Lower leg skin (tissue), 3 donors: ENCODE measurements at regions not wholly inside any gene's neighbourhood (a gene's known extent, or its start where the extent isn't known, plus 50 kb on each side); places are given as distances from the start of the nearest gene placed in this dataset.

Experiments
- POLR2A ChIP-seq, 2 donors: fragments of 450-650 bp; IDR thresholded peaks; one replicate each; pipeline ENCODE4 v1.6.1; 2016 to 2017; ENCODE audit warnings: antibody characterized with exemption in 2 of 2, mild to moderate bottlenecking in 1 of 2, moderate library complexity in 1 of 2
- TF ChIP-seq, protein P1 (sequence below), 3 donors: fragments of 450-650 bp; IDR thresholded peaks; one replicate each; pipeline ENCODE4 v1.5.1; 2016; ENCODE audit warnings: antibody characterized with exemption in 3 of 3, mild to moderate bottlenecking in 3 of 3, moderate library complexity in 2 of 3

DNA sequence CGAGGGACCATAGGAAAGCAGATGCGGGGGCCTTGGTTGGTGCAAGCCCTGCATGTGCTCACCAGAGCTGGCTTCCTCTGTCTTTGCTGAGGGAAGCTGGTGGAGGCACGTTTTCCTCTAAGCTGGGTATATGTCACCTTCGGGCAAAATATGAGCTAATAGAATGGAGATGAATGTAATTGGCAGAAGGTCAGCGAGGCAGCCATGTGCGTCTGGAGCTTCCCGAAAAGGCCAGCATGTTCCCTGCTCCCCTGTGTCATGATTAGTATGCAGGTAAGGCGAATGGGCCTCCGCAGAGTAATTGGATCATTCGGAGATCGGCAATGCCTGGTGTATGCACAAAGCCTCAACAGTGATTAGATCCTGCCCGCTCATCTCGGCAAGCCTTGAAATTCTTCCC is 806.2 kb upstream of the EEF2KMT start:
- TF ChIP-seq, protein P1, sequence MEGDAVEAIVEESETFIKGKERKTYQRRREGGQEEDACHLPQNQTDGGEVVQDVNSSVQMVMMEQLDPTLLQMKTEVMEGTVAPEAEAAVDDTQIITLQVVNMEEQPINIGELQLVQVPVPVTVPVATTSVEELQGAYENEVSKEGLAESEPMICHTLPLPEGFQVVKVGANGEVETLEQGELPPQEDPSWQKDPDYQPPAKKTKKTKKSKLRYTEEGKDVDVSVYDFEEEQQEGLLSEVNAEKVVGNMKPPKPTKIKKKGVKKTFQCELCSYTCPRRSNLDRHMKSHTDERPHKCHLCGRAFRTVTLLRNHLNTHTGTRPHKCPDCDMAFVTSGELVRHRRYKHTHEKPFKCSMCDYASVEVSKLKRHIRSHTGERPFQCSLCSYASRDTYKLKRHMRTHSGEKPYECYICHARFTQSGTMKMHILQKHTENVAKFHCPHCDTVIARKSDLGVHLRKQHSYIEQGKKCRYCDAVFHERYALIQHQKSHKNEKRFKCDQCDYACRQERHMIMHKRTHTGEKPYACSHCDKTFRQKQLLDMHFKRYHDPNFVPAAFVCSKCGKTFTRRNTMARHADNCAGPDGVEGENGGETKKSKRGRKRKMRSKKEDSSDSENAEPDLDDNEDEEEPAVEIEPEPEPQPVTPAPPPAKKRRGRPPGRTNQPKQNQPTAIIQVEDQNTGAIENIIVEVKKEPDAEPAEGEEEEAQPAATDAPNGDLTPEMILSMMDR (IDR thresholded peaks at IDR 0.05): no peak
- TF ChIP-seq POLR2A (IDR thresholded peaks at IDR 0.05): no peak
